ENCODE measurements at regions not wholly inside any gene's neighbourhood (a gene's known extent, or its start where the extent isn't known, plus 50 kb on each side); places are given as distances from the start of the nearest gene placed in this dataset.
A peak's percentile ranks its signal among the peaks of the same experiment; 100 is the strongest.
"Not testable (repeated sequence)": the region's sequence is repeated elsewhere in the genome, so short reads cannot be mapped to it uniquely, and the experiment has no call there.

DNA sequence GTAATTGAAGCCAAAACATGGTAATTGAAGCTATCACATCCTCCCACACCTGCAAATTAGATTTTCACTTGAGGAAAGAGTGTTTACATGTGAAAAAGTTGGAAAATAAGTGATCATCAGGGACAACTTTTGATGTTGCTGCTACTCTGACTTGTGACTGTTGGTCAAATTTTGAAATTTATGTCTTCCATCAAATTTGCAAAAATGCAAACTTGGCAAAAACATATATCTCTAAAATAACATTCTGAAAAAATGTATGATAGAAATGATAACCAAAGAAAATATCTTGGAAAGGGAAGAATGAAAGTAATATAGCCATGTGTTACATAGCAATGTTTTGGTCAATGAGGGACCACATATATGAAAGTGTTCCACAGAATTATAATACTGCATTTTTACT is 703.9 kb upstream of the SEMA6D start:
- DNase-seq: no peak

DNA sequence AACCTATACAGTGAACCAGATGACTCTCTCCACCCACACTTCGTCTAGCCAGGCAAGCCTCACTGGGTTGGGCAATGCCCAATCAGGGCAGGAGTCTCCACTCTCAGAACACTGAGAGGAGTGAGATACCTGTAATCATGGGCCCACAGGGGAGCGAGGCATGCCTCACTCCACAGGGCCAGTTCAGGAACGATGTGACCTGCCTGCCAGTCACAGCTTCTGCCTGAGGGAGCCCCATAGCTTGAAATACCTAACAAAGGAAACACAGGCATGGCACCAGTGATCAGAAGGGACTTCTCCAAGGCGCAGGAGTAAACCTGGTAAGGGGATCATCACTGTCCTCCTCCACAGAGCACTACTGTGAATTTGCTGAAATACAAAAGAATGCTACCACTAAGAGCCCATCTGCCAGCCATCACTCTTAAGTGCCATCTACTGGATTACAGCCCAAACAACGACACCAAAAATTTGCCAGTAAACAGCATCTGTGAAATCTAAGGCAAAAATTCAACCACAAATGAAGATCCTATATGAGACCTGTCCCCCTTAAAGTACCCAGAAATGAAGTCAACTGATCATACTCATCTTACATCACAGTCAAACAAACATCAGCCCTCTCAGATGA is 689.9 kb upstream of the SEMA6D start:
- no peak for DNase-seq

GRCh38 chr15:47035475-47036406 is 681.6 kb upstream of the SEMA6D start:
- DNase-seq: no peak

DNA sequence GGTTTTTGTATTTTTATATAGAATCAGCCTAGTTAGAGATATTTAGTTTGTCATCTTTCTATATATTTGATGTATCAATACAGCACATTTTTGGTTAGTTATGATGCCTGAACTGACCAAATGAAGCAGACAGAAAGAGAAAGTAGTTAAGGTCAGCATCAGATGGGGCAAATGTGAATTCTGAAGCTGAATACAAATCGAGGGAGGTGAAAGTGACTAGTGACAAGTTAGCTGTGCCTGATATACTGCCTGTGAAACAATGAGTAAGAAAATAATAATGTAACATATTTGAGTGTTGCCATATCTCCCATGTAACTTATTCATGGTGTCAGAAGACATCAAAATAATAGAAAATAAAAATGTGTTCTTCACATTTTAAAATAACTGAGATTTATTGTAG is 680.3 kb upstream of the SEMA6D start:
- no peak for DNase-seq

DNA sequence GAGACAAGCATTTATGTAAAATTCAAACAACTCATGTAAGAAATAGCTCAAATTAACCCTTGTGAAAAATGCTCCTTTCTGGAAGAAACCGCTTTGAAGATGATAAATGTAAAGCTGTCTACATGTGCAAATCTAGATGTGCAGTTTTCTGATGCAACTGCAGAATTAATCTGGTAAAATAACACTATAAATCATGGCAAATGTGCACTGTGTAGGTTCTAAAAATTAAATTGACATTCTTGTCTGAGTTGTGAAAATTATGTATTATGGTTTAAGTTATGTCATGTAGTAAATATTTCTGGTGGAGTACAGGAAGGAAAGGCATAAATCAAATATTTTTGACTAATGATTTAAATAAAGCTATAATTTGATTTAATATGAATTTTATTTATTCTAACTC is 678.1 kb upstream of the SEMA6D start:
- no peak for DNase-seq

GRCh38 chr15:47041301-47041700 is 676.0 kb upstream of the SEMA6D start:
- no peak for DNase-seq

DNA sequence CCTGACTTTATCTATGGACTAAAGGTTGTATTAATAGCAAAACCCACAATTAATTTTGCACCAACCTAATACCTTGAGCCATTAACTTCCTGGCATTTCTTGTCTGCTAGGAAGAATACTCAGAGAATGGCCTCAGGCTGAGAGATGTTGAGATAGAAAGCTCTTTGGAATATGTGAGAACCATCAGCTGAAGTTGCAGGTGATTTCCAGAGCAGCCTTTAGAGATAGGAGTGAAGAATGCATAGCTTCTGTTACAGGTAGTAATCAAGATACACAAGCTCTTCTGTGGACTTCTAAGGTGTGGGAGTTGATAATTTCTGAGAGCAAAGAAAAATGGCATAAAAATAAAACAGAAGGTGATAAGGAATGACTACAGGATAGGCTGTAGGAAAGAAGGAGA is 669.3 kb upstream of the SEMA6D start:
- not testable (repeated sequence) for DNase-seq

- DNase-seq: no peak
These were observed 650.9 kb upstream of the SEMA6D start for GRCh38 chr15:47066392-47066791.

GRCh38 chr15:47077846-47078245 is 639.5 kb upstream of the SEMA6D start:
- DNase-seq: not testable (repeated sequence)

DNA sequence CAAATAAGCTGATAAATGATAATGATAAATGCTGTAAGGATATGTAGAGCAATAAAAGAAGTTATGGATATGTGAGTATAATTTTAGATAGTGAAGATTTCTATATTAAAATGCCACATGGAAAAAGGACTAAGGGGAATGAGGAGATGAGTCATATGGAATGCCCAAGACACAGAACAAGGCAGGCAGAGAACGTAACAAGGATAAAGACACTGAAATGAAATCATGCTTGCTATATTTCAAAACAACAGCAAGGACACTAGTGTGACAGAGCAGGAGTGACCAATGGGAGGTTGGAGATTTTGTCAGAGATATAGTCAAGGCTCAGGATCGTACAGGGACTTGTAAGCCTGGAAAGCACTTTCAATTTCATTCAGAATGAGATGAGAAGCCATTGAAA is 621.5 kb upstream of the SEMA6D start:
- peak; percentile 1 for DNase-seq

DNA sequence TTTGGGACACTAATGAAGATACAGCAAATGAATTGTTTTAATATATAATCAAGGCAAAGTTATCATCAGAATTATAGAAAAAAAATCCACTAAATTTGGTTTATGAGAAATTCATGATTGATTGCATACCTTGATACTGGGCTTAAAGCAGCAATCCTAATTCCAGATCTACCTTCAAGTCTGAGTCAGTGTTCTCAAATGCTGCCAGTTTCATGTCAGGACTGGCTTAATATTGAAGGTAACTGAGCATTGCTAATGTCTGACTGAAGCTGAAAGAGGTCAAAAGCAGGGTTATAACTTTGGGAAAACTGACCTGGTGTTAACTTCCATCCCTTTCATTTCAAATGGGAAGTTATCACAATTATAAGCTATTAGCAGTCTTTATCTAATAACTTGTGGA is 618.8 kb upstream of the SEMA6D start:
- DNase-seq: not testable (repeated sequence)

DNA sequence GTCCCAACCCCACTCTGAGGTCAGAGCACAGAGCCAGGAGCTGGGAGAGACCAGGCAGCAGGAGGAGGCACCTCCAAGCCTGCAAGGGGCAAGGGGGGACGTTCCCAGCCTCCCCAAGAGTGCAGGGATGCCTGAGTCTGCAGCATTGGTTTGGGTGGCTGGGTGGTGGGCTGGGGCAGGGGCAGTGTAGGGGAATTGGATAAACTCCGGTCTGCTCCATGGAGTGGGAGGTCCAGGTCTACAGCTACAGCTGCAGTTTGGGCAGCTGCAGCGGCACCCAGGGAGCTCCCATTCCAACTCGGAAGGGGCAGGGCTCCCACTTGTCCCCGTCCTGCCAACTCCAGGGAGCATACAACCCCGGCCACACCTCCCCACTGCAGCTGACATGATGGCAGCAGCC is 617.5 kb upstream of the SEMA6D start:
- not testable (repeated sequence) for DNase-seq

DNA sequence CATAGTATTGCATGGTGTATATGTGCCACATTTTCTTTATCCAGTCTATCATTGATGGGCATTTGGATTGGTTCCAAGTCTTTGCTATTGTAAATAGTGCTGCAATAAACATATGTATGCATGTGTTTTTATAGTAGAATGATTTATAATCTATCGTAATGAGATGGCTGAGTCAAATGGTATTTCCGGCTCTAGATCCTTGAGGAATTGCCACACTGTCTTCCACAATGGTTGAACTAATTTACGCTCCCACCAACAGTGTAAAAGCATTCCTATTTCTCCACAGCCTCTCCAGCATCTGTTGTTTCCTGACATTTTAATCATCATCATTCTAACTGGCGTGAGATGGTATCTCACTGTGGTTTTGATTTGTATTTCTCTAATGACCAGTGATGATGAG is 608.5 kb upstream of the SEMA6D start:
- DNase-seq: peak; percentile 2

GRCh38 chr15:47116698-47117097 is 600.6 kb upstream of the SEMA6D start:
- no peak for DNase-seq

DNA sequence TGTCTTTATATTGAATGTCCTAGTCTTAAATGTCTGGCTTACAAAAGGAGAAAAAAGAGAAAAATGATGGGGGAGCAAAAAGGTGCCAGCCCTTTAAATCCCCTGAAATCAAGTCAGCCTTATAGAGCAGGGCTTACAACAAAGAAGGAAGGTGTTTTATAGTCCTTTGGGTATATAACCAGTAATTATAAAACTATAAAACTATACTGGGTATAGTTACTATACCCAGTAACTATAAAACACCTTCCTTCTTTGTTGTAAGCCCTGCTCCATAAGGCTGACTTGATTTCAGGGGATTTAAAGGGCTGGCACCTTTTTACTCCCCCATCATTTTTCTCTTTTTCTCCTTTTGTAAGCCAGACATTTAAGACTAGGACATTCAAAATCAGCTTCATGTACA is 598.0 kb upstream of the SEMA6D start:
- no peak for DNase-seq

GRCh38 chr15:47124430-47125102 is 592.7 kb upstream of the SEMA6D start:
- DNase-seq: no peak

- no peak for DNase-seq
These were observed 588.3 kb upstream of the SEMA6D start for GRCh38 chr15:47129033-47129432.

GRCh38 chr15:47131450-47131849 is 585.9 kb upstream of the SEMA6D start:
- not testable (repeated sequence) for DNase-seq

- DNase-seq: no peak
These were observed 582.0 kb upstream of the SEMA6D start for GRCh38 chr15:47135267-47135666.

GRCh38 chr15:47136236-47136635 is 581.1 kb upstream of the SEMA6D start:
- no peak for DNase-seq

GRCh38 chr15:47139965-47140364 is 577.3 kb upstream of the SEMA6D start:
- no peak for DNase-seq

DNA sequence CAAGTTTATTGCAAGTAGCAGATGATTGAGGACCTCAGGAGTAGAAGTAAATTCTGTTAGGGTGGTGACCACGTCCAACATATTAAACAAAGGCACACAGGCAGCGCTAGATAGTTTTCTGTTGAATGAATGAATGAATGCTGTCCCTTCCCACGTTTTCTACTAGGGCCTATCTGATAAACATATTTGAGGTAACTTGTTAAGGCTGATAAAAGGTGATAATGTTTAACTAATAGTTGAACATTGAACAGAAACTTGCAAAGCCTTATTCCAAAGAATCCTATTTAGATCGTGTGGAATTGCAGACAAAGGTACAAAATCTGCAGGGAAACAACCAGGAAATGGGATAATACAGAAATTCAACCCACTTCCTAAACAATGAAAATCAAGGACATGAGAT is 559.5 kb upstream of the SEMA6D start:
- no peak for DNase-seq

DNA sequence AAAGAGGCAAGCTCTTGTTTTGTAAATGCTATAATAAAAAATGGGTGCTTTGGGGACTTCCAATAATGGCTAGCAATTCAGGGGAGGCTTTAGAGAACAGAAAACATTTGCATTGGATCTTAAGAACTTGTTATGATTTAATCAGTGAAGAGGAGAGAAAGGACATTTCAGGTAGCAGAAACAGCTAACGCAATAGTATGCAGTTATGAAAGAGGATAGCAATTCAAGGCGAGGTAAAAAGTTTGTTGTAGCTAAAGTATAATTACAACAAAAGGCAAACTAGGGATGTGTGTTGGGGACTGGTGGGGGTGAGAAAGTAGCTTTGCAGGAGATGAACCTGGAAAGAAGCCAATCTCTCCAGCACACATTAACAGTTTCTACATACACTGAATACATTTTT is 558.7 kb upstream of the SEMA6D start:
- no peak for DNase-seq

DNA sequence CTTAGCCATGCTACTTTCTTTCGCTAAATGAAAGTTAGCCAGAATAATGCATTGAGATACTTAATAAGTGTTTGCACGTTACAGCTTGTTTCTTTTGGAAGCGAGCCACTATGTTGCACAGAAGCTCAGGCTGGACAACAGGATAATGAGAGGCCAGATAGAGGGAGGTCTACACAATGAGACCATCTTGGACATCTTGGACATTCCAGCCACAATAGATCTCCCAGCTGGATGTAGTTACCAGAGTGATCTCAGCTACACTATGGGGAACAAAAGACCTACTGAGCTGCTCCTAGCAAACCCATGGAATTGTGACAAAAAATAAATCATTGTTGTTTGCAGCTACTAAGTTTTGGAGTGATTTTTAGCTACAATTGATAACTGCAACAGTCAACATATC is 540.1 kb upstream of the SEMA6D start:
- DNase-seq: no peak

Data from fibroblast of skin of abdomen (primary cell).